K562 (cell line): ENCODE measurements at regions not wholly inside any gene's neighbourhood (a gene's known extent, or its start where the extent isn't known, plus 50 kb on each side); places are given as distances from the start of the nearest gene placed in this dataset.
"Not testable (repeated sequence)": the region's sequence is repeated elsewhere in the genome, so short reads cannot be mapped to it uniquely, and the experiment has no call there.

Source experiments
- ATAC-seq: fragments of 200-7000 bp; cut with Tn5 transposase; 3 replicates; pipeline ENCODE4 v1.9.1; 2020; ENCODE audit warnings: moderate library complexity
- BruUV-seq: library from RNA; stranded (reverse); fragments of 400-500 nt; replicated peaks from 2 replicates; lab custom pipeline; 2021; lab: Mats Ljungman, UMichigan
- CTCF ChIA-PET: fragments of 300-600 bp; formaldehyde crosslinking; extraction: SDS; loops from one replicate; lab custom pipeline; 2021; ENCODE audit warnings: low intra/inter-chr PET ratio; lab: Yijun Ruan, JAX
- POLR2A ChIA-PET: fragments of 300-600, 350-650 bp; sonication (Branson Sonifier 250); formaldehyde crosslinking; extraction: SDS; loops from one replicate; lab custom pipeline; 2021; ENCODE audit warnings: antibody characterized with exemption, inconsistent platforms; lab: Yijun Ruan, JAX
- DNase-seq, 4 experiments: peaks; one replicate each; pipeline versions ENCODE4 v3.0.0 to v3.0.0-alpha.2; 2011 to 2018; ENCODE audit warnings: low spot score in 3 of 4, mixed read lengths in 3 of 4; ENCODE audit errors: extremely low read depth in 1 of 4
- FAIRE-seq: peaks from 2 replicates; lab custom pipeline; 2011; peaks lifted over from hg19 to GRCh38; lab: Jason Lieb, UNC
- H2AFZ ChIP-seq: 2 replicates; pipeline ENCODE4 v1.6.0; 2011; ENCODE audit warnings: low read depth, low read length, control low read depth, inconsistent platforms
- H3K27ac ChIP-seq: fragments of 200-600 bp; 3 replicates; pipeline ENCODE4 v1.8.0; 2011; ENCODE audit warnings: low read depth, mild to moderate bottlenecking, control low read depth, inconsistent platforms, low read length, moderate library complexity, mixed read lengths; ENCODE audit errors: extremely low read depth
- H3K27me3 ChIP-seq, 2 experiments: fragments of 300-600 bp in 1 of 2; 2 replicates in 1 of 2; 3 replicates in 1 of 2; pipeline versions ENCODE4 v1.6.0 to v1.8.0; 2011; ENCODE audit warnings: inconsistent platforms in 2 of 2, low read length in 2 of 2, mild to moderate bottlenecking in 1 of 2, mixed read lengths in 1 of 2, moderate library complexity in 1 of 2; ENCODE audit not compliant: control insufficient read depth in 2 of 2, insufficient read depth in 2 of 2
- H3K36me3 ChIP-seq: fragments of 300-600 bp; 3 replicates; pipeline ENCODE4 v1.8.0; 2011; ENCODE audit warnings: mild to moderate bottlenecking, low read length, inconsistent platforms; ENCODE audit not compliant: control insufficient read depth, insufficient read depth
- H3K4me1 ChIP-seq, 2 experiments: fragments of 200-600 bp in 1 of 2; replicated peaks in 1 of 2; 2 replicates in 1 of 2; 3 replicates in 1 of 2; pipeline versions ENCODE4 v1.5.1 to v1.8.0; 2011; ENCODE audit warnings: inconsistent platforms in 2 of 2, low read length in 2 of 2, mild to moderate bottlenecking in 1 of 2, mixed read lengths in 1 of 2, moderate library complexity in 1 of 2; ENCODE audit not compliant: control insufficient read depth in 2 of 2, insufficient read depth in 2 of 2
- H3K4me2 ChIP-seq: 2 replicates; pipeline ENCODE4 v1.6.1; 2011; ENCODE audit warnings: low read length, control low read depth, inconsistent platforms, mixed read lengths; ENCODE audit not compliant: insufficient read depth
- H3K4me3 ChIP-seq: fragments of 200-600 bp; sonication (generic), shearing (Covaris generic); 2 replicates; pipeline ENCODE4 v1.5.1; 2016; ENCODE audit warnings: control low read depth, inconsistent platforms
- H3K79me2 ChIP-seq: fragments of 200-600 bp; 3 replicates; pipeline ENCODE4 v1.8.0; 2011; ENCODE audit warnings: low read length, inconsistent platforms; ENCODE audit not compliant: control insufficient read depth, insufficient read depth
- H3K9ac ChIP-seq, 2 experiments: 2 replicates each; pipeline versions ENCODE4 v1.6.0 to v1.6.1; 2011; ENCODE audit warnings: low read depth in 2 of 2, low read length in 2 of 2, control low read depth in 1 of 2, inconsistent platforms in 1 of 2, mild to moderate bottlenecking in 1 of 2, mixed read lengths in 1 of 2; ENCODE audit not compliant: insufficient read depth in 1 of 2
- H3K9me1 ChIP-seq: one replicate; pipeline ENCODE4 v1.6.0; 2011; ENCODE audit warnings: inconsistent platforms, mild to moderate bottlenecking, low read length, moderate library complexity; ENCODE audit not compliant: control insufficient read depth, insufficient read depth
- H3K9me3 ChIP-seq: replicated peaks from 2 replicates; pipeline ENCODE4 v1.5.1; 2011; ENCODE audit warnings: low read depth, low read length, inconsistent platforms; ENCODE audit not compliant: control insufficient read depth, insufficient read depth
- H4K20me1 ChIP-seq: replicated peaks from 2 replicates; pipeline ENCODE4 v1.6.1; 2011; ENCODE audit warnings: low read length, inconsistent platforms, mixed read lengths; ENCODE audit not compliant: control insufficient read depth, insufficient read depth
- WGBS: fragments of 100-300 bp; shearing (Covaris generic); methylation state at CpG from one replicate; pipeline ENCODE4 v1.1.6; 2016; ENCODE audit warnings: low coverage, mixed read lengths; ENCODE audit not compliant: insufficient coverage; ENCODE audit errors: missing lambda C conversion rate; 5-methylcytosine and 5-hydroxymethylcytosine counted together
- in situ Hi-C: fragments of 300-500 bp; cut with MboI; formaldehyde crosslinking; loops from 4 replicates; pipeline ENCODE4 v1.15.0; 2018; ENCODE audit warnings: inconsistent platforms, mixed read lengths
- intact Hi-C: fragments of 100-400 bp; cut with micrococcal nuclease; formaldehyde crosslinking; loops from 2 replicates; pipeline ENCODE4 v1.14.2; 2022
- TF ChIP-seq, protein P1 (sequence below): sonication (generic); IDR thresholded peaks from 2 replicates; pipeline ENCODE4 v1.6.1; 2016

DNA sequence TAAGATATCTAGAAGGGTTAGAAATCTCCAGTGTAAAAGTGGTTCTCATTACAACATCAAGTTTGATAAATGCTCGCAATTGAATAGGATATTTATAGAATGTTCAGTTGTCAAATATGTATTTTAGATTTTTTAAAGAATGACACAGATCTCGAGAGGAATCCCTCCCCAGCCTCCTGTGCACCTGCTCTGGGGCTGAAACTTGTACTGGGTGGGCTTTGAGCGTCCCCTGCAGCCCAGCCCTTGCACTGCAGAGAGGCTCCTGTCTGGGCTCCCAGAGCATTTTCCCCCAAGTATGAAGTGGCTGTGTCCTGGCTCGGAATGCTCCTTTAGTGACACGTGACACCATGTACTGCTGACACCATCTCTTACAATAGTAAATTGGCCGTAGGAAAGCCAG lies 499.6 kb downstream of the TMEM121 start:
- no peaks in the 10 kb centered on the region for H3K4me1 ChIP-seq
- H3K9me1 ChIP-seq: no peaks in the 10 kb centered on the region
- H3K36me3 ChIP-seq: no peaks in the 10 kb centered on the region
- no peak overlapping the region for H3K27ac ChIP-seq
- no peak for DNase-seq
- intact Hi-C loops: no loop called here
- no TSS peak for BruUV-seq
- H3K4me3 ChIP-seq: no peak overlapping the region
- 0% methylated on average over 6 of the region's 6 CpGs for WGBS
- no peak overlapping the region for H2AFZ ChIP-seq
- H3K9ac ChIP-seq: no peak overlapping the region
- ChIA-PET CTCF (no interaction called here), POLR2A (no interaction called here)
- FAIRE-seq: no peak
- H3K4me2 ChIP-seq: no peak overlapping the region
- in situ Hi-C loops: no loop called here
- no peaks in the 10 kb centered on the region for H3K9me3 ChIP-seq
- peaks cover 0 to 4% of the 10 kb centered on the region in 2 experiments; a peak in 1 of 5 replicates for H3K27me3 ChIP-seq
- ATAC-seq: no peak
- TF ChIP-seq, protein P1, sequence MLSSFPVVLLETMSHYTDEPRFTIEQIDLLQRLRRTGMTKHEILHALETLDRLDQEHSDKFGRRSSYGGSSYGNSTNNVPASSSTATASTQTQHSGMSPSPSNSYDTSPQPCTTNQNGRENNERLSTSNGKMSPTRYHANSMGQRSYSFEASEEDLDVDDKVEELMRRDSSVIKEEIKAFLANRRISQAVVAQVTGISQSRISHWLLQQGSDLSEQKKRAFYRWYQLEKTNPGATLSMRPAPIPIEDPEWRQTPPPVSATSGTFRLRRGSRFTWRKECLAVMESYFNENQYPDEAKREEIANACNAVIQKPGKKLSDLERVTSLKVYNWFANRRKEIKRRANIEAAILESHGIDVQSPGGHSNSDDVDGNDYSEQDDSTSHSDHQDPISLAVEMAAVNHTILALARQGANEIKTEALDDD: no peak
- no peaks in the 10 kb centered on the region for H3K79me2 ChIP-seq
- H4K20me1 ChIP-seq: no peaks in the 10 kb centered on the region

DNA sequence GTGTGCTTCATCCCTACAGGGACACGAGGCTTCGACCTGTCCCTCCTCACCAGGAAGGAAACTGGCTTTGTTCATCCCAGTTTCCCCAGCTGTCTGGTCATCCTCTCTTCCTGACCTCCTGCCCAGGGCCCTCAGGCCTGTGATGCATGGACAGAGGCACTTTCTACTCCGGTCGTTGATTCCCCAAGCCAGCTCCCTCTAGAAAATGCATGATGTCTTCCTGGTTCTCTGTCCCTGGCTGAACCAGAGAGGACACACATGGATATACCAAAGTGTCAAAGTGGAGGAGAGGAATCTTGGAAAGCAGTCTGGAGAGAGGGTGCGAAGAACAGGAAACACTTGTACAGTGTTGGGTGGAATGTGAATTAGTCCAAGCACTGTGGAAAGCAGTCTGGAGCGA lies 501.4 kb downstream of the TMEM121 start:
- H3K27ac ChIP-seq, DNase-seq, H3K36me3 ChIP-seq, ATAC-seq, H2AFZ ChIP-seq, H3K79me2 ChIP-seq, in situ Hi-C loops, H4K20me1 ChIP-seq, H3K4me2 ChIP-seq, H3K4me3 ChIP-seq, intact Hi-C loops, POLR2A ChIA-PET, H3K4me1 ChIP-seq, BruUV-seq, H3K9me3 ChIP-seq, CTCF ChIA-PET, H3K9ac ChIP-seq, H3K9me1 ChIP-seq, FAIRE-seq, H3K27me3 ChIP-seq: not testable (repeated sequence)
- 0% methylated on average over 6 of the region's 6 CpGs for WGBS
